K562 (cell line): ENCODE measurements at regions not wholly inside any gene's neighbourhood (a gene's known extent, or its start where the extent isn't known, plus 50 kb on each side); places are given as distances from the start of the nearest gene placed in this dataset.

Experiments used
- BDP1 ChIP-seq: IDR thresholded peaks from 3 replicates; pipeline ENCODE4 v1.6.1; 2011; ENCODE audit not compliant: insufficient read length, insufficient read depth
- KLF13 ChIP-seq: fragments of 450-650 bp; IDR thresholded peaks from 2 replicates; pipeline ENCODE4 v1.6.1; 2016; ENCODE audit warnings: missing genetic modification characterization, low read depth, mild to moderate bottlenecking, missing compliant biosample characterization, moderate library complexity, borderline replicate concordance
- SLC30A9 ChIP-seq: fragments of 250-450 bp; sonication (Bioruptor Pico); IDR thresholded peaks from 2 replicates; pipeline ENCODE4 v1.8.0; 2022; ENCODE audit warnings: mild to moderate bottlenecking, moderate library complexity
- SMAD2 ChIP-seq: fragments of 150-350 bp; IDR thresholded peaks from 2 replicates; pipeline ENCODE4 v1.6.1; 2014; ENCODE audit warnings: low read depth, mild to moderate bottlenecking, low read length
- TGIF2 ChIP-seq: sonication (generic); formaldehyde crosslinking; IDR thresholded peaks from 2 replicates; pipeline ENCODE4 v1.8.1; 2022; ENCODE audit warnings: mild to moderate bottlenecking, missing genetic modification reagents, moderate library complexity
- TF ChIP-seq, protein P1 (sequence below): IDR thresholded peaks from 3 replicates; pipeline ENCODE4 v1.6.1; 2011; ENCODE audit warnings: borderline replicate concordance, mild to moderate bottlenecking, moderate library complexity; ENCODE audit not compliant: insufficient read length; ENCODE audit errors: extremely low read depth
- TF ChIP-seq, protein P2 (sequence below): fragments of 250-450 bp; sonication (Bioruptor Pico); IDR thresholded peaks from 2 replicates; pipeline ENCODE4 v1.4.0; 2020
- TF ChIP-seq, protein P3 (sequence below), 2 experiments: IDR thresholded peaks in 1 of 2; conservative IDR thresholded peaks in 1 of 2; 2 replicates each; pipeline ENCODE4 v1.6.1; 2016; ENCODE audit warnings: low read depth in 2 of 2, mild to moderate bottlenecking in 1 of 2, missing compliant biosample characterization in 1 of 2, missing genetic modification characterization in 1 of 2, moderate library complexity in 1 of 2

GRCh38 chr16:86035906-86036305, 136.9 kb downstream of the IRF8 start (continued):
- TF ChIP-seq, protein P1, sequence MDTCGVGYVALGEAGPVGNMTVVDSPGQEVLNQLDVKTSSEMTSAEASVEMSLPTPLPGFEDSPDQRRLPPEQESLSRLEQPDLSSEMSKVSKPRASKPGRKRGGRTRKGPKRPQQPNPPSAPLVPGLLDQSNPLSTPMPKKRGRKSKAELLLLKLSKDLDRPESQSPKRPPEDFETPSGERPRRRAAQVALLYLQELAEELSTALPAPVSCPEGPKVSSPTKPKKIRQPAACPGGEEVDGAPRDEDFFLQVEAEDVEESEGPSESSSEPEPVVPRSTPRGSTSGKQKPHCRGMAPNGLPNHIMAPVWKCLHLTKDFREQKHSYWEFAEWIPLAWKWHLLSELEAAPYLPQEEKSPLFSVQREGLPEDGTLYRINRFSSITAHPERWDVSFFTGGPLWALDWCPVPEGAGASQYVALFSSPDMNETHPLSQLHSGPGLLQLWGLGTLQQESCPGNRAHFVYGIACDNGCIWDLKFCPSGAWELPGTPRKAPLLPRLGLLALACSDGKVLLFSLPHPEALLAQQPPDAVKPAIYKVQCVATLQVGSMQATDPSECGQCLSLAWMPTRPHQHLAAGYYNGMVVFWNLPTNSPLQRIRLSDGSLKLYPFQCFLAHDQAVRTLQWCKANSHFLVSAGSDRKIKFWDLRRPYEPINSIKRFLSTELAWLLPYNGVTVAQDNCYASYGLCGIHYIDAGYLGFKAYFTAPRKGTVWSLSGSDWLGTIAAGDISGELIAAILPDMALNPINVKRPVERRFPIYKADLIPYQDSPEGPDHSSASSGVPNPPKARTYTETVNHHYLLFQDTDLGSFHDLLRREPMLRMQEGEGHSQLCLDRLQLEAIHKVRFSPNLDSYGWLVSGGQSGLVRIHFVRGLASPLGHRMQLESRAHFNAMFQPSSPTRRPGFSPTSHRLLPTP, result no peak
- TF ChIP-seq KLF13 (no peak), SLC30A9 (CRISPR knock-in tag) (no peak), BDP1 (no peak), TGIF2 (no peak), SMAD2 (no peak)
- TF ChIP-seq, protein P2, sequence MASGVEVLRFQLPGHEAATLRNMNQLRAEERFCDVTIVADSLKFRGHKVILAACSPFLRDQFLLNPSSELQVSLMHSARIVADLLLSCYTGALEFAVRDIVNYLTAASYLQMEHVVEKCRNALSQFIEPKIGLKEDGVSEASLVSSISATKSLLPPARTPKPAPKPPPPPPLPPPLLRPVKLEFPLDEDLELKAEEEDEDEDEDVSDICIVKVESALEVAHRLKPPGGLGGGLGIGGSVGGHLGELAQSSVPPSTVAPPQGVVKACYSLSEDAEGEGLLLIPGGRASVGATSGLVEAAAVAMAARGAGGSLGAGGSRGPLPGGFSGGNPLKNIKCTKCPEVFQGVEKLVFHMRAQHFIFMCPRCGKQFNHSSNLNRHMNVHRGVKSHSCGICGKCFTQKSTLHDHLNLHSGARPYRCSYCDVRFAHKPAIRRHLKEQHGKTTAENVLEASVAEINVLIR (CRISPR knock-in tag), result no peak
- TF ChIP-seq, protein P3, sequence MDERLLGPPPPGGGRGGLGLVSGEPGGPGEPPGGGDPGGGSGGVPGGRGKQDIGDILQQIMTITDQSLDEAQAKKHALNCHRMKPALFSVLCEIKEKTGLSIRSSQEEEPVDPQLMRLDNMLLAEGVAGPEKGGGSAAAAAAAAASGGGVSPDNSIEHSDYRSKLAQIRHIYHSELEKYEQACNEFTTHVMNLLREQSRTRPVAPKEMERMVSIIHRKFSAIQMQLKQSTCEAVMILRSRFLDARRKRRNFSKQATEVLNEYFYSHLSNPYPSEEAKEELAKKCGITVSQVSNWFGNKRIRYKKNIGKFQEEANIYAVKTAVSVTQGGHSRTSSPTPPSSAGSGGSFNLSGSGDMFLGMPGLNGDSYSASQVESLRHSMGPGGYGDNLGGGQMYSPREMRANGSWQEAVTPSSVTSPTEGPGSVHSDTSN (CRISPR knock-in tag; IDR thresholded peaks at IDR 0.05; ENCODE audit: low read depth), result no peak
- TF ChIP-seq, protein P3 (tag; conservative IDR thresholded peaks at IDR 0.05; ENCODE audit: low read depth), result no peak
- TF ChIP-seq, all 486 proteins: peak for 0
